Left lung (tissue), 4 donors: ENCODE measurements at regions not wholly inside any gene's neighbourhood (a gene's known extent, or its start where the extent isn't known, plus 50 kb on each side); places are given as distances from the start of the nearest gene placed in this dataset.

Source experiments
- ATAC-seq: fragments of 200-7000 bp; cut with Tn5 transposase; one replicate; pipeline ENCODE4 v1.9.1; 2020; ENCODE audit warnings: moderate library complexity
- DNase-seq, 4 donors: peaks; one replicate each; pipeline ENCODE4 v3.0.0-alpha.2; 2013 to 2020
- H3K27ac ChIP-seq, 2 donors: fragments of 200-600 bp; sonication (generic) in 1 of 2; one replicate each; pipeline versions ENCODE4 v1.5.0 to v1.8.0; 2020 to 2021
- H3K27me3 ChIP-seq, 2 donors: fragments of 200-600 bp; sonication (generic) in 1 of 2; one replicate each; pipeline versions ENCODE4 v1.5.0 to v1.8.0; 2020 to 2021
- H3K36me3 ChIP-seq, 2 donors: fragments of 200-600 bp; sonication (generic) in 1 of 2; one replicate each; pipeline versions ENCODE4 v1.5.0 to v1.8.0; 2020 to 2021
- H3K4me1 ChIP-seq, 2 donors: fragments of 200-600 bp; one replicate each; pipeline ENCODE4 v1.8.0; 2021
- H3K4me3 ChIP-seq, 2 donors: fragments of 200-600 bp; sonication (generic) in 1 of 2; one replicate each; pipeline versions ENCODE4 v1.5.0 to v1.8.0; 2020 to 2021; ENCODE audit warnings: mild to moderate bottlenecking in 1 of 2
- H3K9me3 ChIP-seq, 2 donors: fragments of 200-600 bp; sonication (generic) in 1 of 2; one replicate each; pipeline versions ENCODE4 v1.5.0 to v1.8.0; 2020 to 2021
- intact Hi-C, 2 donors: fragments of 100-400 bp; cut with DNase I; formaldehyde crosslinking; loops; one replicate each; pipeline versions ENCODE4 v1.11.2 to v1.14.2; 2022
- TF ChIP-seq, protein P1 (sequence below), 2 donors: fragments of 200-600 bp; sonication (generic) in 1 of 2; IDR thresholded peaks; one replicate each; pipeline versions ENCODE4 v1.5.0 to v1.8.0; 2021; ENCODE audit warnings: antibody characterized with exemption in 2 of 2
- donor health status: DM: no; HTN: yes; CAD: no.
- donor health status: DM: no; HTN: no; CAD: no.

- Histone ChIP-seq H3K4me3 (no peak overlapping the region), H3K27ac (no peak overlapping the region), H3K27me3 (no peaks in the 10 kb centered on the region), H3K9me3 (peaks cover 0 to under 1% of the 10 kb centered on the region in 2 donors), H3K36me3 (no peaks in the 10 kb centered on the region), H3K4me1 (peaks cover 0 to 3% of the 10 kb centered on the region in 2 donors)
- intact Hi-C loops = no loop called here
- peak in 2 of 4 donors; percentile 9 to 16 for DNase-seq
- TF ChIP-seq, protein P1, sequence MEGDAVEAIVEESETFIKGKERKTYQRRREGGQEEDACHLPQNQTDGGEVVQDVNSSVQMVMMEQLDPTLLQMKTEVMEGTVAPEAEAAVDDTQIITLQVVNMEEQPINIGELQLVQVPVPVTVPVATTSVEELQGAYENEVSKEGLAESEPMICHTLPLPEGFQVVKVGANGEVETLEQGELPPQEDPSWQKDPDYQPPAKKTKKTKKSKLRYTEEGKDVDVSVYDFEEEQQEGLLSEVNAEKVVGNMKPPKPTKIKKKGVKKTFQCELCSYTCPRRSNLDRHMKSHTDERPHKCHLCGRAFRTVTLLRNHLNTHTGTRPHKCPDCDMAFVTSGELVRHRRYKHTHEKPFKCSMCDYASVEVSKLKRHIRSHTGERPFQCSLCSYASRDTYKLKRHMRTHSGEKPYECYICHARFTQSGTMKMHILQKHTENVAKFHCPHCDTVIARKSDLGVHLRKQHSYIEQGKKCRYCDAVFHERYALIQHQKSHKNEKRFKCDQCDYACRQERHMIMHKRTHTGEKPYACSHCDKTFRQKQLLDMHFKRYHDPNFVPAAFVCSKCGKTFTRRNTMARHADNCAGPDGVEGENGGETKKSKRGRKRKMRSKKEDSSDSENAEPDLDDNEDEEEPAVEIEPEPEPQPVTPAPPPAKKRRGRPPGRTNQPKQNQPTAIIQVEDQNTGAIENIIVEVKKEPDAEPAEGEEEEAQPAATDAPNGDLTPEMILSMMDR (IDR thresholded peaks at IDR 0.05) = no peak
- ATAC-seq = no peak
Measured at GRCh38 chr7:115635376-115635775, 395.2 kb downstream of the TFEC start.

DNA sequence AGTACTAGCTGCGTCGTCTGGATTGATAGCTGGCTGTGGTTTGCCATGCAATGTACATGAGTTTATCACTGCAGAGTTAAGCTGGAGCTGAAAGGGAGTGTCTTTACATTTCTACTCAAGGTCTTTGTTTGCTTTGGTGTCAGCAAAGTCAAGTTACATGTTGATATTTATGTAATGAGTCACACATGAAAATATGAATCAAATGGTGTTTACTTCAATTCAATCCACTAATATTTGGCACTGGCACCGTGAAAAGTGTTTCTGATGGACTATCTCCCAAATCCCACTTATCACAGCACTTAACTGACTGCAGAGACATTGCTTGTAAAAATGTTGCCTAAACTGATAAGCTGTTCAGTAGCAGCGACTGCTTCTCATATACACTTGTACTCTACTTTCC, 395.9 kb downstream of the TFEC start:
- H3K36me3 ChIP-seq = no peaks in the 10 kb centered on the region
- intact Hi-C loops = no loop called here
- H3K27ac ChIP-seq = no peak overlapping the region
- peaks cover 0 to 3% of the 10 kb centered on the region in 2 donors for H3K4me1 ChIP-seq
- TF ChIP-seq, protein P1 (IDR thresholded peaks at IDR 0.05) = no peak
- no peaks in the 10 kb centered on the region for H3K27me3 ChIP-seq
- ATAC-seq (peak; percentile 53), DNase-seq (peak in 1 of 4 donors; percentile 7)
- H3K4me3 ChIP-seq = no peak overlapping the region
- no peaks in the 10 kb centered on the region for H3K9me3 ChIP-seq

DNA sequence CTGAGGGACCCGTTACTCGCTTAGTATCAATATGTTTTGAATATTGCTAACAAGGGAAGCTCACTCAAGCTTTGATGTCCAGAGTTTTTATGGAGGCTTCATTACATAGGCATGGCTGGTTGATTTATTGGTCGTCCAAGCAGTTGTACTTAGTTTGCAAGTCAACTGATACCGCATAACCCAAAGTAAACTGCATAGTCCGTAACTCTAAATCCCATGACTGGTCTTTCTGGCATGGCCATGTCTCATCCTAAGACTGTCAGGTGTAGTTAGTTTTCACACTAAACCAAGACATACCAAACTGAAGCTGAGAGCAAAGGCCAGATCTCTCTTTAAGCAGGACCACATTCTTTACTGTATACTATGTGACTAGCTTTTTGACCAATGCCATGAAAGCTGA, 397.9 kb downstream of the TFEC start:
- H3K9me3 ChIP-seq = no peaks in the 10 kb centered on the region
- intact Hi-C loops = no loop called here
- DNase-seq (no peak), ATAC-seq (no peak)
- no peaks in the 10 kb centered on the region for H3K27me3 ChIP-seq
- TF ChIP-seq, protein P1 (IDR thresholded peaks at IDR 0.05) = no peak
- H3K36me3 ChIP-seq = no peaks in the 10 kb centered on the region
- H3K27ac ChIP-seq = no peak overlapping the region
- H3K4me3 ChIP-seq = no peak overlapping the region
- H3K4me1 ChIP-seq = peaks cover 0 to 3% of the 10 kb centered on the region in 2 donors

DNA sequence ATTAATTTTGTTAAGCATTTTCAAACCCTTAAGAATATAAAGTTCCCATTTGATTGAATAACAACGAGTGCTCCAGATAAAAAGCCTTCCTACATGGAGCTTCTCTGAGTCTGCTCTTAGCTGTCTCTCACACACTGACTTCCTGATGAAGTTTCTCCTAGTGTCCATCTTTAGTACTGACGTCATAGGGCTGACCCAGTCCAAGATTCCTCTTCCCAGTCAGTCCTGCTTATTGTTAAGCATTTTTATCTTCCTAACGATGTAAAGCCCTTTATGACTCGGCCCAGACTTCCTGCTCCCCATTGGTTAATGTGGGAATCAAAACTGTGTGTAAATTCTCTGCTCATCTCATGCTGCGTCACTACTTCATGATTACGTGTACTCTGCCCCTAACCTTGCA, 398.8 kb downstream of the TFEC start:
- Histone ChIP-seq H3K4me1 (peaks cover 0 to 3% of the 10 kb centered on the region in 2 donors), H3K27me3 (no peaks in the 10 kb centered on the region), H3K36me3 (no peaks in the 10 kb centered on the region), H3K27ac (no peak overlapping the region), H3K9me3 (no peaks in the 10 kb centered on the region), H3K4me3 (no peak overlapping the region)
- intact Hi-C loops = no loop called here
- ATAC-seq (no peak), DNase-seq (no peak)
- TF ChIP-seq, protein P1 (IDR thresholded peaks at IDR 0.05) = no peak

GRCh38 chr7:115630049-115630448, 400.5 kb downstream of the TFEC start:
- no peak for DNase-seq
- TF ChIP-seq, protein P1 (IDR thresholded peaks at IDR 0.05) = no peak
- Histone ChIP-seq H3K27me3 (no peaks in the 10 kb centered on the region), H3K4me1 (no peaks in the 10 kb centered on the region), H3K9me3 (no peaks in the 10 kb centered on the region), H3K4me3 (no peak overlapping the region), H3K27ac (no peak overlapping the region), H3K36me3 (no peaks in the 10 kb centered on the region)
- peak; percentile 51 for ATAC-seq
- intact Hi-C loops = no loop called here
